H1 (cell line): ENCODE measurements at regions not wholly inside any gene's neighbourhood (a gene's known extent, or its start where the extent isn't known, plus 50 kb on each side); places are given as distances from the start of the nearest gene placed in this dataset.

Experiments used
- KDM5A ChIP-seq: fragments of 200-600 bp; IDR thresholded peaks from 2 replicates; pipeline ENCODE4 v1.7.1; 2012; ENCODE audit warnings: mild to moderate bottlenecking, low read length, inconsistent platforms, mixed read lengths
- TF ChIP-seq, protein P1 (sequence below): IDR thresholded peaks from 2 replicates; pipeline ENCODE4 v1.6.1; 2012; ENCODE audit warnings: low read length, inconsistent platforms

DNA sequence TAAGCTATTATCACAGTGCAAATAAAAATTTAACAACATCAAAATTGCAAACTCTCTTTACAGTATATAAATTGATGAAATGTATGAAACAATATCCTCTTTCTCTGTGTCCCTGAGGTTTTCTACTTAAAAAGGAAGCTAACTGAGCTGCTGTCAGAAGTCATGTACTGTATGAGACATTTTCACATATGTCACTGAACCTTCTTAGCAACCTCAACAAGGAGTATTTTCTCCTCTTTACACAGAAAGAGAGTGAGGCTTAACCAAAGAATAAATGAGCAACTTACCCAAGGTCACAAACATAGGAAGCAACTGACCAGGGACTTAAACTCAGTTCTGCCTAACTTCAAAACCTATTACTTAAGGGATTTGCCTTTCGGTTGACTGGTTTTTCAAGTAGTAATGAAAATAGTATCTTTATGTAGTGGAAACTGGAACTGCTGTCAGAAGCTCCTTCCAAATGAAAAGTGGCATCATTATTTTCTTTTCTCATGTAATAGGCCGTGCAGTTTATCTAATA is 288.9 kb downstream of the LRRIQ3 start (continued):
- TF ChIP-seq, protein P1, sequence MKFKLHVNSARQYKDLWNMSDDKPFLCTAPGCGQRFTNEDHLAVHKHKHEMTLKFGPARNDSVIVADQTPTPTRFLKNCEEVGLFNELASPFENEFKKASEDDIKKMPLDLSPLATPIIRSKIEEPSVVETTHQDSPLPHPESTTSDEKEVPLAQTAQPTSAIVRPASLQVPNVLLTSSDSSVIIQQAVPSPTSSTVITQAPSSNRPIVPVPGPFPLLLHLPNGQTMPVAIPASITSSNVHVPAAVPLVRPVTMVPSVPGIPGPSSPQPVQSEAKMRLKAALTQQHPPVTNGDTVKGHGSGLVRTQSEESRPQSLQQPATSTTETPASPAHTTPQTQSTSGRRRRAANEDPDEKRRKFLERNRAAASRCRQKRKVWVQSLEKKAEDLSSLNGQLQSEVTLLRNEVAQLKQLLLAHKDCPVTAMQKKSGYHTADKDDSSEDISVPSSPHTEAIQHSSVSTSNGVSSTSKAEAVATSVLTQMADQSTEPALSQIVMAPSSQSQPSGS, result no peak
- no peak for TF ChIP-seq KDM5A
